ENCODE measurements at regions not wholly inside any gene's neighbourhood (a gene's known extent, or its start where the extent isn't known, plus 50 kb on each side); places are given as distances from the start of the nearest gene placed in this dataset.

DNA sequence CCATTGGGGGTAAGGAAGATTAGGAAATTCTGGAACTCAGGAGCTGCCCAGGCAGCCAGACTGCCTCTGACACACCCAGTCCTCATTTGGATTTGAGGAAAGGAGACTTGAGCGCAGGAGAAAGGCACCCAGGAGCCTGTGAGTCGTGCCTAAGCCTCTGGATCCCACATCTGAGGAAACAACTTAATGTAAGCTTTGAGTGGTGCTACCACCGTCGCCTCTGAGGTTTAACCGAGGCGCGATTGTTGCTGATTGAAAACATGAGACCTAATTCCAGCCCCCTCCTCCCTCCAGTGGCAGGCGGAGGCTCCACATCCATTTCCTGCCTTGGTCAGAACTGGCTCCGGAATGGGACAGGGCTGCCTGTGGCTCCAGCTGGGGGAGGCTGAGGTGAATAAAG lies 176.7 kb upstream of the PKDCC start:
- Mint-ChIP-seq H3K4me1 (peaks cover 18% of the 10 kb centered on the region), H3K27me3 (ENCODE audit: insufficient read depth, low read depth) (peaks cover 23% of the 10 kb centered on the region), H3K36me3 (no peaks in the 10 kb centered on the region), H3K27ac (no peak overlapping the region), H3K4me3 (no peak overlapping the region), H3K9me3 (no peaks in the 10 kb centered on the region)
- Histone ChIP-seq H4K20me1 (ENCODE audit: low read depth) (no peaks in the 10 kb centered on the region), H3K27ac (no peak overlapping the region), H3K4me3 (no peak overlapping the region), H3K9me3 (ENCODE audit: low read depth) (no peaks in the 10 kb centered on the region), H2AFZ (replicated peaks) (no peak overlapping the region), H3K79me2 (ENCODE audit: low read depth) (no peaks in the 10 kb centered on the region), H3K27me3 (no peaks in the 10 kb centered on the region), H3K4me2 (no peak overlapping the region), H3K4me1 (peaks cover 11% of the 10 kb centered on the region), H3F3A (ENCODE audit: low read depth) (no peaks in the 10 kb centered on the region), H3K9ac (no peak overlapping the region), H3K36me3 (no peaks in the 10 kb centered on the region)
- no peak for TF ChIP-seq EZH2phosphoT487 (IDR thresholded peaks at IDR 0.05)
- peak; percentile 51 for TF ChIP-seq CTCF (IDR thresholded peaks at IDR 0.05)
- peak; percentile 66 for DNase-seq (ENCODE audit: low spot score)

DNA sequence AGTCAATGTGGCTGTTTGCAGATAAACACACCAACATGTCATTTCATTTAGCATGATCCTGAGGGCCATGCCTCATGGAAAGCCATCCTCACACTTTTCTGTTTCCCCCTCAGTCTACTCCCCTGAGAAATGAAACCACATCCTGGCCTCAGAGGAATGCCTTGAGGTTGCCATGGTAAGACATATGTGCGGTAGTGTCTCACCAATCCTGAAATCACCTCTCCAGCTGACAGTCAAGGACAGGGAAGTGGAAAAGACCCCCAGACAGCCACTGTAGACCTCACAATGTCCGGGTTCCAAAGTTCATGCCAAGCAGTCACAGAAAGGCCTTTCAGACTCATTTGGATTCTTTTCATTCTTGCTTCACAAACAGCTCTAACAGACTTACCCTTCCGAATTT lies 175.2 kb upstream of the PKDCC start:
- H3K27ac ChIP-seq, result no peak overlapping the region
- Mint-ChIP-seq H3K36me3 (no peaks in the 10 kb centered on the region), H3K27me3 (ENCODE audit: insufficient read depth, low read depth) (peaks cover 27% of the 10 kb centered on the region), H3K4me1 (peaks cover 16% of the 10 kb centered on the region), H3K4me3 (no peak overlapping the region), H3K9me3 (no peaks in the 10 kb centered on the region), H3K27ac (peak overlapping the region; percentile 84)
- H3K27me3 ChIP-seq, result no peaks in the 10 kb centered on the region
- no peak overlapping the region for H3K9ac ChIP-seq
- no peaks in the 10 kb centered on the region for H3K9me3 ChIP-seq (ENCODE audit: low read depth)
- no peaks in the 10 kb centered on the region for H3F3A ChIP-seq (ENCODE audit: low read depth)
- H3K36me3 ChIP-seq, result no peaks in the 10 kb centered on the region
- H3K4me1 ChIP-seq, result peaks cover 11% of the 10 kb centered on the region
- no peak overlapping the region for H3K4me3 ChIP-seq
- H4K20me1 ChIP-seq (ENCODE audit: low read depth), result no peaks in the 10 kb centered on the region
- H2AFZ ChIP-seq (replicated peaks), result no peak overlapping the region
- H3K79me2 ChIP-seq (ENCODE audit: low read depth), result no peaks in the 10 kb centered on the region
- no peak for DNase-seq (ENCODE audit: low spot score)
- no peak overlapping the region for H3K4me2 ChIP-seq
- TF ChIP-seq EZH2 (IDR thresholded peaks at IDR 0.05) (no peak), EZH2phosphoT487 (IDR thresholded peaks at IDR 0.05) (no peak), CTCF (IDR thresholded peaks at IDR 0.05) (no peak)

GRCh38 chr2:41873102-41874031 lies 174.5 kb upstream of the PKDCC start:
- peaks cover 16% of the 10 kb centered on the region for H3K4me1 Mint-ChIP-seq
- peak overlapping the region; percentile 84 for H3K27ac Mint-ChIP-seq
- Histone ChIP-seq H3K9ac (no peak overlapping the region), H2AFZ (replicated peaks) (no peak overlapping the region), H3K36me3 (no peaks in the 10 kb centered on the region), H3K27me3 (no peaks in the 10 kb centered on the region), H3K27ac (no peak overlapping the region), H3K4me2 (no peak overlapping the region), H3K79me2 (ENCODE audit: low read depth) (no peaks in the 10 kb centered on the region), H3F3A (ENCODE audit: low read depth) (no peaks in the 10 kb centered on the region), H4K20me1 (ENCODE audit: low read depth) (no peaks in the 10 kb centered on the region), H3K9me3 (ENCODE audit: low read depth) (no peaks in the 10 kb centered on the region), H3K4me3 (no peak overlapping the region), H3K4me1 (peaks cover 15% of the 10 kb centered on the region)
- peaks cover 23% of the 10 kb centered on the region for H3K27me3 Mint-ChIP-seq (ENCODE audit: insufficient read depth, low read depth)
- no peak for DNase-seq (ENCODE audit: low spot score)
- TF ChIP-seq EZH2phosphoT487 (IDR thresholded peaks at IDR 0.05), result no peak
- TF ChIP-seq EZH2 (IDR thresholded peaks at IDR 0.05), result no peak
- no peak for TF ChIP-seq CTCF (IDR thresholded peaks at IDR 0.05)
- no peaks in the 10 kb centered on the region for H3K9me3 Mint-ChIP-seq
- H3K36me3 Mint-ChIP-seq, result no peaks in the 10 kb centered on the region
- H3K4me3 Mint-ChIP-seq, result no peak overlapping the region

Data from neural progenitor cell (in vitro differentiated cells).